Vagina (tissue), 2 donors: ENCODE measurements at regions not wholly inside any gene's neighbourhood (a gene's known extent, or its start where the extent isn't known, plus 50 kb on each side); places are given as distances from the start of the nearest gene placed in this dataset.

Source experiments
- DNase-seq, 2 donors: peaks; one replicate each; pipeline ENCODE4 v3.0.0-alpha.2; 2017; ENCODE audit errors: extremely low spot score in 2 of 2
- H3K27ac ChIP-seq: fragments of 200-600 bp; sonication (generic); one replicate; pipeline ENCODE4 v1.5.1; 2019
- H3K27me3 ChIP-seq: fragments of 200-600 bp; sonication (generic); one replicate; pipeline ENCODE4 v1.5.1; 2019
- H3K36me3 ChIP-seq, 2 donors: fragments of 200-600 bp; sonication (generic); one replicate each; pipeline ENCODE4 v1.5.1; 2017 to 2019
- H3K4me1 ChIP-seq: fragments of 200-600 bp; sonication (generic); one replicate; pipeline ENCODE4 v1.5.1; 2019
- H3K4me3 ChIP-seq, 2 donors: fragments of 200-600 bp; sonication (generic); 1 replicate in 1 of 2; 2 replicates in 1 of 2; pipeline ENCODE4 v1.5.1; 2016 to 2019
- H3K9me3 ChIP-seq: fragments of 200-600 bp; sonication (generic); one replicate; pipeline ENCODE4 v1.5.1; 2019
- POLR2A ChIP-seq, 2 donors: fragments of 450-650 bp; IDR thresholded peaks; one replicate each; pipeline ENCODE4 v1.6.1; 2017; ENCODE audit warnings: antibody characterized with exemption in 2 of 2, mild to moderate bottlenecking in 2 of 2, moderate library complexity in 2 of 2
- POLR2AphosphoS5 ChIP-seq, 2 donors: sonication (generic); formaldehyde crosslinking; IDR thresholded peaks; one replicate each; pipeline ENCODE4 v1.9.0; 2017; ENCODE audit warnings: antibody characterized with exemption in 2 of 2, mild to moderate bottlenecking in 2 of 2, low read depth in 1 of 2; ENCODE audit not compliant: insufficient read depth in 1 of 2
- intact Hi-C: fragments of 100-400 bp; cut with DNase I; formaldehyde crosslinking; loops from one replicate; pipeline ENCODE4 v1.15.1; 2023
- TF ChIP-seq, protein P1 (sequence below), 3 experiments: fragments of 450-650 bp in 2 of 3; fragments of 200-600 bp in 1 of 3; sonication (generic) in 1 of 3; IDR thresholded peaks; one replicate each; pipeline ENCODE4 v1.5.1; 2017 to 2019; ENCODE audit warnings: antibody characterized with exemption in 3 of 3, mild to moderate bottlenecking in 2 of 3, moderate library complexity in 2 of 3

DNA sequence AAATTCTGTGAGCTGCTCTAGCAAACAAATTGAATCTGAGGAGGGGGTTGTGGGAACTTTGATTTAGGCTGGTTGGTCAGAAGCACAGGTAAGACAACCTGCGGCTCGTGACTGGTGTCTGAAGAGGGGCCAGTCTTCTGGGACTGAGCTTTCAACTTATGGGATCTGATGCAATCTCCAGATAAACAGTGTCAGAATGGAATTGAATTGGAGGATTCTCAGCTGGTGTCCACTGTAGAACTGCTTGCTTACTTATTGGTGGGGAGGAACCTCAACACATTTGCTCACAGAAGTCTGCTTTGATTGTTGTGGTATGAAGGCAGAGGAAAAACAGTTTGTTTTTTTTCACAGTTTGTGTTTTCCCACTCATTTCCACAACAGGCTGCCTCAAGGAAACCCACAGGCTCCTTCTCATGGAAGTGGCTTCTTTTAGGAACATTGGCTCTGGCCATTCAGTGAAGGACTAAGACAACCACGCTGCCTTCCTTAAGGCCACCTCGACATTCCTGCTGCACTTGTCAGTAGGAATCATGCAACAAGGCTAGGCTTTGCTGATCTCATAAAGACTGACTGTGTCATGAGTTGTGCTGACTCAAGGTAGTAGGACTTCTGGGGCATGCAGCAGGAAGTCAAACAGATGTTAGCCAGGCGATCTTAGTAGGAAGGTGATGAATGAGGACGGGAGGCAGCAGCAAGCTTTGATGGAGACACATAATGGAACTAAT, 104.7 kb downstream of the TSN start:
- Histone ChIP-seq H3K27me3 (no peaks in the 10 kb centered on the region), H3K36me3 (no peaks in the 10 kb centered on the region), H3K27ac (no peak overlapping the region), H3K4me1 (no peaks in the 10 kb centered on the region), H3K4me3 (no peak overlapping the region), H3K9me3 (no peaks in the 10 kb centered on the region)
- intact Hi-C loops: no loop called here
- TF ChIP-seq POLR2AphosphoS5 (IDR thresholded peaks at IDR 0.05; ENCODE audit: insufficient read depth in 1 of 2, low read depth in 1 of 2) (no peak), POLR2A (IDR thresholded peaks at IDR 0.05) (no peak)
- TF ChIP-seq, protein P1, sequence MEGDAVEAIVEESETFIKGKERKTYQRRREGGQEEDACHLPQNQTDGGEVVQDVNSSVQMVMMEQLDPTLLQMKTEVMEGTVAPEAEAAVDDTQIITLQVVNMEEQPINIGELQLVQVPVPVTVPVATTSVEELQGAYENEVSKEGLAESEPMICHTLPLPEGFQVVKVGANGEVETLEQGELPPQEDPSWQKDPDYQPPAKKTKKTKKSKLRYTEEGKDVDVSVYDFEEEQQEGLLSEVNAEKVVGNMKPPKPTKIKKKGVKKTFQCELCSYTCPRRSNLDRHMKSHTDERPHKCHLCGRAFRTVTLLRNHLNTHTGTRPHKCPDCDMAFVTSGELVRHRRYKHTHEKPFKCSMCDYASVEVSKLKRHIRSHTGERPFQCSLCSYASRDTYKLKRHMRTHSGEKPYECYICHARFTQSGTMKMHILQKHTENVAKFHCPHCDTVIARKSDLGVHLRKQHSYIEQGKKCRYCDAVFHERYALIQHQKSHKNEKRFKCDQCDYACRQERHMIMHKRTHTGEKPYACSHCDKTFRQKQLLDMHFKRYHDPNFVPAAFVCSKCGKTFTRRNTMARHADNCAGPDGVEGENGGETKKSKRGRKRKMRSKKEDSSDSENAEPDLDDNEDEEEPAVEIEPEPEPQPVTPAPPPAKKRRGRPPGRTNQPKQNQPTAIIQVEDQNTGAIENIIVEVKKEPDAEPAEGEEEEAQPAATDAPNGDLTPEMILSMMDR (IDR thresholded peaks at IDR 0.05): no peak
- DNase-seq: no peak

DNA sequence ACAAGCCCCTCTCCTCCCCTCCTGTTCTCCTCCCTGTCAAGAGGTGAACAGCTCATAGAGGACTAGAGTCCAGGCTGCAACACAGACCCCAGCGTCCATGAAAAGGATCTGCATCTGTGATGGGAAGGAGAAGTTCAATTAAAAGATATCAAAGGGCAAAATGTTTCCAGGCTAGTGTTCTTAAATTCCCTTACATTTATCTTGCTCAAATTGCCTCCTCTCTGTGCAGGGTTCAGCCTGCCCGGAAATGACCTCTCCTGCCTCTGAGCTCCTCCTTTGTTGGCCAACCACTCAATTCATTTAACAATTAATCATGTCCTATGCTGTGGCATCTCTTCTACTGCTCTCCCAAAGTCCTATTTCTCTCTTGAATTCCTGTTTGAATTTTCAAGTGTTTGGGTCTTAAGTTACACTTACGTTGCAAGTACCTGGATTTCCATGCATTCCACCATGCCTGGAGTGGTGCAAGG, 105.3 kb downstream of the TSN start:
- no peak for TF ChIP-seq POLR2A (IDR thresholded peaks at IDR 0.05)
- no peak for TF ChIP-seq POLR2AphosphoS5 (IDR thresholded peaks at IDR 0.05; ENCODE audit: insufficient read depth in 1 of 2, low read depth in 1 of 2)
- TF ChIP-seq, protein P1 (IDR thresholded peaks at IDR 0.05): no peak
- Histone ChIP-seq H3K4me3 (no peak overlapping the region), H3K27ac (no peak overlapping the region), H3K9me3 (no peaks in the 10 kb centered on the region), H3K36me3 (no peaks in the 10 kb centered on the region), H3K27me3 (no peaks in the 10 kb centered on the region), H3K4me1 (no peaks in the 10 kb centered on the region)
- intact Hi-C loops: no loop called here
- no peak for DNase-seq

DNA sequence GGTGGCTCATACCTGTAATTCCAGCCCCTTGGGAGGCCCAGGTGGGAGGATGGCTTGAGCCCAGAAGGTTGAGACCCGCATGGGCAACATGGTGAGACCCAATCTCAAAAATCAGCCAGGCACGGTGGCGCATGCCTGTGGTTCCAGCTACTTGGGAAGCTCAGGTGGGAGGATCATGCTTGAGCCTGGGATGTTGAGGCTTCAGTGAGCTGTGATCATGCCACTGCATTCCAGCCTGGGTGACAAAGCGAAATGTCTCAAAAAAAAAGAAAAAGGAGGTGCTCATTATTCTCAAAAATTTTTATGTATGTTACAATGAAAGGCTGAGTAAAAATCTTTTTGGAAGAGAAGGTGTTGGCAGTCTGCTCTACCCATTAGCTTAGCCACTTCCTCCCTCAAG, 106.8 kb downstream of the TSN start:
- H3K27ac ChIP-seq: no peak overlapping the region
- H3K9me3 ChIP-seq: no peaks in the 10 kb centered on the region
- no peaks in the 10 kb centered on the region for H3K27me3 ChIP-seq
- no peaks in the 10 kb centered on the region for H3K4me1 ChIP-seq
- intact Hi-C loops: no loop called here
- no peaks in the 10 kb centered on the region for H3K36me3 ChIP-seq
- no peak overlapping the region for H3K4me3 ChIP-seq
- no peak for DNase-seq
- TF ChIP-seq POLR2AphosphoS5 (IDR thresholded peaks at IDR 0.05; ENCODE audit: insufficient read depth in 1 of 2, low read depth in 1 of 2) (no peak), POLR2A (IDR thresholded peaks at IDR 0.05) (no peak)
- TF ChIP-seq, protein P1 (IDR thresholded peaks at IDR 0.05): no peak

DNA sequence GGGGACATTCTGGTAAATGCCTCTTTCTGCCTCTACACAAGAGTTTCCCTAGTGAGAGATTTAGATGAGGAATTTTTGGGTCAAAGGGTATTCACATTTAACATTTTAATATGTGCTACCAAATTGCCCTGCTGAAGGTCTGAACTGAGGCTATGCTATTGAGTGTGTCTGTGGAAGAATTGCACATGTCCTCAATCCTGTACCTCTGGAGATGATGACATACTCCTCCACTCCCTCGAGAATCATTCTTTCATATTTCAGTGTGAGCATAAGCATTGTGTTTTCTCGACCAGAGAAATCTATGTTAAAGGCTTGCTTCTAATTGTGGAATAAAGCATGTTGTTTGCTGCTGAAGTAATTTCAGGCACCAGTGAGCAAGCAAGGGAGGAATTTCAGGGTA, 110.5 kb downstream of the TSN start:
- Histone ChIP-seq H3K9me3 (no peaks in the 10 kb centered on the region), H3K4me3 (no peak overlapping the region), H3K4me1 (no peaks in the 10 kb centered on the region), H3K36me3 (no peaks in the 10 kb centered on the region), H3K27ac (no peak overlapping the region), H3K27me3 (no peaks in the 10 kb centered on the region)
- TF ChIP-seq POLR2A (IDR thresholded peaks at IDR 0.05): no peak
- DNase-seq: no peak
- intact Hi-C loops: no loop called here

DNA sequence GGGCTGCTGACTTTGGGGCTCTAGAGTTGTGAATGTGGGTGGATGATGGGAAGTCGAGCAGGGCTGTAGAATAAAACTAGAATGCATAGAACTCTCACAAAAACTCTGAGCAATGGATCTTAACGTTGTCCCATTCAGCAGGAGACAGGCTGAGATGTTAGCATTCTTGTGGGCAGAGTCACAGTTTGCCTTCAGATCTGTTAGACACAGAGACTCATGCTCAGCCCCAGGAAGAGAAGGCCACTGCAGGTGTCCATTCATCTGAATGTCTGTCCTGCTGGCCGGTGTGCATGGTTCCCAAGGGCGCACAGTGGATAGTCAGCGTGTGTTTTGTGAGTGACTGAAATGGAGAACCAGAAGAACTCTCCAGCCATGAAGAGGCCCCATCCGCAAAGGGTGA, 111.3 kb downstream of the TSN start:
- DNase-seq: no peak
- Histone ChIP-seq H3K4me3 (no peak overlapping the region), H3K9me3 (no peaks in the 10 kb centered on the region), H3K27me3 (no peaks in the 10 kb centered on the region), H3K27ac (no peak overlapping the region), H3K4me1 (no peaks in the 10 kb centered on the region), H3K36me3 (no peaks in the 10 kb centered on the region)
- intact Hi-C loops: no loop called here
- TF ChIP-seq, protein P1 (IDR thresholded peaks at IDR 0.05): no peak
- no peak for TF ChIP-seq POLR2A (IDR thresholded peaks at IDR 0.05)
- TF ChIP-seq POLR2AphosphoS5 (IDR thresholded peaks at IDR 0.05; ENCODE audit: insufficient read depth in 1 of 2, low read depth in 1 of 2): no peak
